ENCODE measurements at regions not wholly inside any gene's neighbourhood (a gene's known extent, or its start where the extent isn't known, plus 50 kb on each side); places are given as distances from the start of the nearest gene placed in this dataset.

DNA sequence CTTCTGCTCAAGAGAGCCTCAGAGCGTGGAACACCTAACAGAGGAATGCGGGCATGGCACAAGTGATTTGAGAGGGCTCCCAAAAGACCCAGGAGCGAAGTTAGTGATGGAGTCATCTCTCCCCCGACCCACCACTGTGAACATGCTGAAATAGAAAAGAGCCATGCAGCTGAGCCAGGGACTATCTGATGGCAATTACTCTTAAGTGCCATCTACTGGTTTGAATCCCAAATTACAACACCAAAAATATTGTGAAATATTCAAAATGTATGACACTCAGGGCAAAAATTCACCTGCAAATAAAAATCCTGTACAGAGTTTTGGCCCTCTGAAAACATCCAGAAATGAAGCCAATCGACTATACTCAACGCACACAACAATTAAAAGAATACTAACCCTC is 2038.9 kb upstream of the ADGRL3 start:
- TF ChIP-seq, protein P1, sequence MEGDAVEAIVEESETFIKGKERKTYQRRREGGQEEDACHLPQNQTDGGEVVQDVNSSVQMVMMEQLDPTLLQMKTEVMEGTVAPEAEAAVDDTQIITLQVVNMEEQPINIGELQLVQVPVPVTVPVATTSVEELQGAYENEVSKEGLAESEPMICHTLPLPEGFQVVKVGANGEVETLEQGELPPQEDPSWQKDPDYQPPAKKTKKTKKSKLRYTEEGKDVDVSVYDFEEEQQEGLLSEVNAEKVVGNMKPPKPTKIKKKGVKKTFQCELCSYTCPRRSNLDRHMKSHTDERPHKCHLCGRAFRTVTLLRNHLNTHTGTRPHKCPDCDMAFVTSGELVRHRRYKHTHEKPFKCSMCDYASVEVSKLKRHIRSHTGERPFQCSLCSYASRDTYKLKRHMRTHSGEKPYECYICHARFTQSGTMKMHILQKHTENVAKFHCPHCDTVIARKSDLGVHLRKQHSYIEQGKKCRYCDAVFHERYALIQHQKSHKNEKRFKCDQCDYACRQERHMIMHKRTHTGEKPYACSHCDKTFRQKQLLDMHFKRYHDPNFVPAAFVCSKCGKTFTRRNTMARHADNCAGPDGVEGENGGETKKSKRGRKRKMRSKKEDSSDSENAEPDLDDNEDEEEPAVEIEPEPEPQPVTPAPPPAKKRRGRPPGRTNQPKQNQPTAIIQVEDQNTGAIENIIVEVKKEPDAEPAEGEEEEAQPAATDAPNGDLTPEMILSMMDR (IDR thresholded peaks at IDR 0.05) = no peak
- no peak for TF ChIP-seq POLR2AphosphoS5 (IDR thresholded peaks at IDR 0.05)
- TF ChIP-seq POLR2A (IDR thresholded peaks at IDR 0.05) = no peak
- TF ChIP-seq EP300 (IDR thresholded peaks at IDR 0.05) = no peak
